Panc1 (cell line): ENCODE measurements at regions not wholly inside any gene's neighbourhood (a gene's known extent, or its start where the extent isn't known, plus 50 kb on each side); places are given as distances from the start of the nearest gene placed in this dataset.

ENCODE experiments used
- ATAC-seq: fragments of 200-7000 bp; cut with Tn5 transposase; 2 replicates; pipeline ENCODE4 v1.9.1; 2020; ENCODE audit warnings: mild to moderate bottlenecking, moderate library complexity
- BruUV-seq: library from RNA; stranded (reverse); fragments of 400-500 nt; replicated peaks from 2 replicates; lab custom pipeline; 2021; lab: Mats Ljungman, UMichigan
- CTCF ChIA-PET: fragments of 300-600 bp; sonication (Branson Sonifier 250); formaldehyde crosslinking; loops from one replicate; lab custom pipeline; 2022; ENCODE audit warnings: antibody characterized with exemption; lab: Charles Lee
- POLR2A ChIA-PET: fragments of 300-600 bp; sonication (Branson Sonifier 250); formaldehyde crosslinking; loops from one replicate; lab custom pipeline; 2022; ENCODE audit warnings: antibody characterized with exemption; lab: Charles Lee
- DNase-seq: peaks from one replicate; pipeline ENCODE4 v3.0.0-alpha.2; 2010; ENCODE audit warnings: low read depth, low spot score
- H3K27ac ChIP-seq: 2 replicates; pipeline ENCODE4 v1.5.1; 2011; ENCODE audit warnings: mild to moderate bottlenecking, low read length, inconsistent platforms
- H3K27me3 ChIP-seq: fragments of 200-500 bp; sonication (Bioruptor generic); 2 replicates; pipeline ENCODE4 v1.6.0; 2014; ENCODE audit warnings: low read length, inconsistent platforms; ENCODE audit not compliant: control insufficient read depth, insufficient read depth
- H3K36me3 ChIP-seq: fragments of 200-500 bp; sonication (Bioruptor generic); 2 replicates; pipeline ENCODE4 v1.5.1; 2014; ENCODE audit warnings: inconsistent platforms, mild to moderate bottlenecking, low read length, moderate library complexity; ENCODE audit not compliant: control insufficient read depth, insufficient read depth
- H3K4me1 ChIP-seq: 2 replicates; pipeline ENCODE4 v1.5.1; 2011; ENCODE audit warnings: inconsistent platforms, mild to moderate bottlenecking, low read length, moderate library complexity; ENCODE audit not compliant: control insufficient read depth, insufficient read depth
- H3K4me3 ChIP-seq, 2 experiments: 2 replicates each; pipeline ENCODE4 v1.5.1; 2011 to 2012; ENCODE audit warnings: low read depth in 2 of 2, low read length in 2 of 2, mild to moderate bottlenecking in 2 of 2, inconsistent platforms in 1 of 2, moderate library complexity in 1 of 2
- H3K9me3 ChIP-seq: fragments of 200-500 bp; sonication (Bioruptor generic); 2 replicates; pipeline ENCODE4 v1.5.1; 2014; ENCODE audit warnings: low read depth, mild to moderate bottlenecking, inconsistent platforms, low read length, moderate library complexity; ENCODE audit not compliant: control insufficient read depth, insufficient read depth
- CTCF ChIP-seq: fragments of 450-650 bp; IDR thresholded peaks from 2 replicates; pipeline ENCODE4 v1.5.1; 2017; ENCODE audit warnings: mild to moderate bottlenecking
- POLR2AphosphoS5 ChIP-seq: IDR thresholded peaks from 2 replicates; pipeline ENCODE4 v1.6.1; 2012; ENCODE audit warnings: mild to moderate bottlenecking, low read depth, low read length, moderate library complexity
- SIN3A ChIP-seq: IDR thresholded peaks from 2 replicates; pipeline ENCODE4 v1.6.1; 2012; ENCODE audit warnings: low read depth, mild to moderate bottlenecking, low read length, moderate library complexity, borderline replicate concordance; ENCODE audit not compliant: insufficient read depth
- TCF7L2 ChIP-seq: IDR thresholded peaks from 2 replicates; pipeline ENCODE4 v1.6.1; 2011; ENCODE audit warnings: mild to moderate bottlenecking, low read depth, low read length, inconsistent platforms
- in situ Hi-C: cut with HindIII; loops from 2 replicates; pipeline ENCODE4 v1.10.0; 2016; ENCODE audit warnings: low sequenced_read_pairs, low pct_unique_long_range_greater_than_20kb
- intact Hi-C: fragments of 100-400 bp; cut with micrococcal nuclease; formaldehyde crosslinking; loops from one replicate; pipeline ENCODE4 v1.10.0; 2022; ENCODE audit not compliant: unreplicated experiment
- TF ChIP-seq, protein P1 (sequence below), 2 experiments: IDR thresholded peaks; 2 replicates each; pipeline ENCODE4 v1.6.1; 2011 to 2012; ENCODE audit warnings: low read depth in 2 of 2, control low read depth in 1 of 2, low read length in 1 of 2, mild to moderate bottlenecking in 1 of 2, moderate library complexity in 1 of 2; ENCODE audit not compliant: insufficient read depth in 1 of 2

DNA sequence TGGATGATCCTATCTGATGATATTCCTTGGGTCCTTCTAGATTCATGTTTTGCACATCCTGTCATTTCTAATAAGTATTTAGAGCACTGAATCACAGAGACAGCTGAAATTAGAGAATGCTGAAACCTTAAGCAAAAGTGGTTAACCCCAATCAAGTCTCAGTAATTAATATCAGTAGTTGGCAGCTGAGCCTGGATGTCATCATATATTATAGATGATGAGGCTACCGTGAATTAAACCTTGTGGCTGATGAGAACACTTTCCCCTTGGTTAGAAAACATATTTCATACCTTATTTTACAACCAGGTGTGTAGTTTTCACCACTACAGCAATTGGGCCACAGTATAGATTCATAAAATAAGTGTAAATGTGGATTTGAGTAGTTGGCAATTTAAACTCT is 499.0 kb downstream of the PDGFC start:
- H3K9me3 ChIP-seq, result no peaks in the 10 kb centered on the region
- ChIA-PET POLR2A (no interaction called here), CTCF (no interaction called here)
- in situ Hi-C loops, result no loop called here
- H3K27me3 ChIP-seq, result no peaks in the 10 kb centered on the region
- DNase-seq (no peak), ATAC-seq (no peak)
- no peak overlapping the region for H3K27ac ChIP-seq
- intact Hi-C loops, result loop anchor here (5.0 kb wide), 1 partner anchor 655 kb away; no protein-coding TSS in a partner anchor
- H3K4me3 ChIP-seq, result no peak overlapping the region
- TF ChIP-seq POLR2AphosphoS5 (no peak), CTCF (no peak), SIN3A (no peak), TCF7L2 (no peak)
- TF ChIP-seq, protein P1, sequence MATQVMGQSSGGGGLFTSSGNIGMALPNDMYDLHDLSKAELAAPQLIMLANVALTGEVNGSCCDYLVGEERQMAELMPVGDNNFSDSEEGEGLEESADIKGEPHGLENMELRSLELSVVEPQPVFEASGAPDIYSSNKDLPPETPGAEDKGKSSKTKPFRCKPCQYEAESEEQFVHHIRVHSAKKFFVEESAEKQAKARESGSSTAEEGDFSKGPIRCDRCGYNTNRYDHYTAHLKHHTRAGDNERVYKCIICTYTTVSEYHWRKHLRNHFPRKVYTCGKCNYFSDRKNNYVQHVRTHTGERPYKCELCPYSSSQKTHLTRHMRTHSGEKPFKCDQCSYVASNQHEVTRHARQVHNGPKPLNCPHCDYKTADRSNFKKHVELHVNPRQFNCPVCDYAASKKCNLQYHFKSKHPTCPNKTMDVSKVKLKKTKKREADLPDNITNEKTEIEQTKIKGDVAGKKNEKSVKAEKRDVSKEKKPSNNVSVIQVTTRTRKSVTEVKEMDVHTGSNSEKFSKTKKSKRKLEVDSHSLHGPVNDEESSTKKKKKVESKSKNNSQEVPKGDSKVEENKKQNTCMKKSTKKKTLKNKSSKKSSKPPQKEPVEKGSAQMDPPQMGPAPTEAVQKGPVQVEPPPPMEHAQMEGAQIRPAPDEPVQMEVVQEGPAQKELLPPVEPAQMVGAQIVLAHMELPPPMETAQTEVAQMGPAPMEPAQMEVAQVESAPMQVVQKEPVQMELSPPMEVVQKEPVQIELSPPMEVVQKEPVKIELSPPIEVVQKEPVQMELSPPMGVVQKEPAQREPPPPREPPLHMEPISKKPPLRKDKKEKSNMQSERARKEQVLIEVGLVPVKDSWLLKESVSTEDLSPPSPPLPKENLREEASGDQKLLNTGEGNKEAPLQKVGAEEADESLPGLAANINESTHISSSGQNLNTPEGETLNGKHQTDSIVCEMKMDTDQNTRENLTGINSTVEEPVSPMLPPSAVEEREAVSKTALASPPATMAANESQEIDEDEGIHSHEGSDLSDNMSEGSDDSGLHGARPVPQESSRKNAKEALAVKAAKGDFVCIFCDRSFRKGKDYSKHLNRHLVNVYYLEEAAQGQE (IDR thresholded peaks at IDR 0.05; ENCODE audit: insufficient read depth in 1 of 2, low read depth in 2 of 2, low read length in 1 of 2), result no peak
- BruUV-seq, result no TSS peak
- H3K4me1 ChIP-seq, result no peaks in the 10 kb centered on the region
- no peaks in the 10 kb centered on the region for H3K36me3 ChIP-seq

GRCh38 chr4:156459584-156459983 is 505.9 kb upstream of the CTSO start:
- intact Hi-C loops, result no loop called here
- DNase-seq (no peak), ATAC-seq (no peak)
- in situ Hi-C loops, result no loop called here
- H3K36me3 ChIP-seq, result no peaks in the 10 kb centered on the region
- no peaks in the 10 kb centered on the region for H3K27me3 ChIP-seq
- H3K9me3 ChIP-seq, result no peaks in the 10 kb centered on the region
- TF ChIP-seq SIN3A (no peak), POLR2AphosphoS5 (no peak), CTCF (no peak), TCF7L2 (no peak)
- TF ChIP-seq, protein P1 (IDR thresholded peaks at IDR 0.05; ENCODE audit: insufficient read depth in 1 of 2, low read depth in 2 of 2, low read length in 1 of 2), result no peak
- H3K4me1 ChIP-seq, result no peaks in the 10 kb centered on the region
- no peak overlapping the region for H3K4me3 ChIP-seq
- H3K27ac ChIP-seq, result no peak overlapping the region
- no TSS peak for BruUV-seq
- POLR2A ChIA-PET, result no interaction called here
- CTCF ChIA-PET, result no interaction called here
